NB4 (cell line): ENCODE measurements at regions not wholly inside any gene's neighbourhood (a gene's known extent, or its start where the extent isn't known, plus 50 kb on each side); places are given as distances from the start of the nearest gene placed in this dataset.

ENCODE experiments used
- MAX ChIP-seq: IDR thresholded peaks from 2 replicates; pipeline ENCODE4 v1.6.1; 2011; ENCODE audit warnings: low read depth, low read length
- POLR2A ChIP-seq: IDR thresholded peaks from 2 replicates; pipeline ENCODE4 v1.6.1; 2011; ENCODE audit warnings: mild to moderate bottlenecking; ENCODE audit not compliant: insufficient read length; ENCODE audit errors: extremely low read depth
- TF ChIP-seq, protein P1 (sequence below): IDR thresholded peaks from one replicate; pipeline ENCODE4 v1.5.1; 2012; ENCODE audit warnings: low read depth, low read length

GRCh38 chr10:9427209-9427608, 1372.7 kb downstream of the GATA3 start:
- TF ChIP-seq, protein P1, sequence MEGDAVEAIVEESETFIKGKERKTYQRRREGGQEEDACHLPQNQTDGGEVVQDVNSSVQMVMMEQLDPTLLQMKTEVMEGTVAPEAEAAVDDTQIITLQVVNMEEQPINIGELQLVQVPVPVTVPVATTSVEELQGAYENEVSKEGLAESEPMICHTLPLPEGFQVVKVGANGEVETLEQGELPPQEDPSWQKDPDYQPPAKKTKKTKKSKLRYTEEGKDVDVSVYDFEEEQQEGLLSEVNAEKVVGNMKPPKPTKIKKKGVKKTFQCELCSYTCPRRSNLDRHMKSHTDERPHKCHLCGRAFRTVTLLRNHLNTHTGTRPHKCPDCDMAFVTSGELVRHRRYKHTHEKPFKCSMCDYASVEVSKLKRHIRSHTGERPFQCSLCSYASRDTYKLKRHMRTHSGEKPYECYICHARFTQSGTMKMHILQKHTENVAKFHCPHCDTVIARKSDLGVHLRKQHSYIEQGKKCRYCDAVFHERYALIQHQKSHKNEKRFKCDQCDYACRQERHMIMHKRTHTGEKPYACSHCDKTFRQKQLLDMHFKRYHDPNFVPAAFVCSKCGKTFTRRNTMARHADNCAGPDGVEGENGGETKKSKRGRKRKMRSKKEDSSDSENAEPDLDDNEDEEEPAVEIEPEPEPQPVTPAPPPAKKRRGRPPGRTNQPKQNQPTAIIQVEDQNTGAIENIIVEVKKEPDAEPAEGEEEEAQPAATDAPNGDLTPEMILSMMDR: no peak
- TF ChIP-seq POLR2A (no peak), MAX (no peak)
